A549 (cell line): ENCODE measurements at regions not wholly inside any gene's neighbourhood (a gene's known extent, or its start where the extent isn't known, plus 50 kb on each side); places are given as distances from the start of the nearest gene placed in this dataset.

Experiments
- ATAC-seq, 2 experiments: fragments of 200-7000 bp in 1 of 2; fragments of >200 bp in 1 of 2; cut with Nextera tagmentation in 1 of 2; cut with Tn5 transposase in 1 of 2; 3 replicates each; pipeline versions ENCODE4 v1.8.0 to v1.9.1; 2018 to 2020; ENCODE audit warnings: mild to moderate bottlenecking in 1 of 2, moderate library complexity in 1 of 2
- CTCF ChIA-PET: fragments of 300-600 bp; sonication (Branson Sonifier 250); formaldehyde crosslinking; extraction: SDS; loops from one replicate; lab custom pipeline; 2021; ENCODE audit warnings: antibody characterized with exemption, inconsistent platforms; lab: Yijun Ruan, JAX
- POLR2A ChIA-PET: fragments of 350-600 bp; formaldehyde crosslinking; extraction: SDS; loops from one replicate; lab custom pipeline; 2021; ENCODE audit warnings: antibody characterized with exemption, inconsistent platforms; lab: Yijun Ruan, JAX
- DNase-seq, 2 experiments: peaks; one replicate each; pipeline versions ENCODE4 v3.0.0 to v3.0.0-alpha.2; 2011 to 2016; ENCODE audit warnings: low read depth in 1 of 2, low spot score in 1 of 2
- FAIRE-seq: peaks from 2 replicates; lab custom pipeline; 2011; peaks lifted over from hg19 to GRCh38; lab: Jason Lieb, UNC
- H3K27ac ChIP-seq, 2 experiments: fragments of >200 bp; sonication (Bioruptor Twin); formaldehyde crosslinking; 3 replicates each; pipeline ENCODE4 v1.5.1; 2016 to 2017
- H3K4me1 ChIP-seq: fragments of >200 bp; sonication (Bioruptor Twin); formaldehyde crosslinking; 3 replicates; pipeline ENCODE4 v1.6.1; 2016
- H3K4me2 ChIP-seq: fragments of >200 bp; sonication (Bioruptor Twin); formaldehyde crosslinking; 3 replicates; pipeline ENCODE4 v1.6.1; 2016
- H3K4me3 ChIP-seq: fragments of >200 bp; sonication (Bioruptor Twin); formaldehyde crosslinking; 3 replicates; pipeline ENCODE4 v1.5.1; 2016
- H3K9me3 ChIP-seq: fragments of >200 bp; sonication (Bioruptor Twin); formaldehyde crosslinking; 3 replicates; pipeline ENCODE4 v1.6.1; 2016
- BHLHE40 ChIP-seq: IDR thresholded peaks from 2 replicates; pipeline ENCODE4 v1.6.1; 2012; ENCODE audit warnings: low read depth, low read length, inconsistent platforms
- CBX2 ChIP-seq: fragments of 200-600 bp; sonication (generic); IDR thresholded peaks from 2 replicates; pipeline ENCODE4 v1.6.1; 2016; ENCODE audit warnings: low read depth, mild to moderate bottlenecking, borderline replicate concordance
- CEBPB ChIP-seq, 2 experiments: fragments of >200 bp in 1 of 2; sonication (Bioruptor Twin) in 1 of 2; formaldehyde crosslinking in 1 of 2; IDR thresholded peaks; 2 replicates each; pipeline ENCODE4 v1.6.1; 2012 to 2016
- E2F6 ChIP-seq: IDR thresholded peaks from 2 replicates; pipeline ENCODE4 v1.6.1; 2012; ENCODE audit warnings: low read depth, borderline replicate concordance
- EHMT2 ChIP-seq: fragments of 200-600 bp; sonication (generic); IDR thresholded peaks from 2 replicates; pipeline ENCODE4 v1.6.1; 2016; ENCODE audit warnings: antibody characterized with exemption, low read depth, mild to moderate bottlenecking, moderate library complexity
- EP300 ChIP-seq, 2 experiments: fragments of >200 bp; sonication (Bioruptor Twin); formaldehyde crosslinking; IDR thresholded peaks; 2 replicates in 1 of 2; 3 replicates in 1 of 2; pipeline ENCODE4 v1.6.1; 2016 to 2017
- ESRRA ChIP-seq: fragments of 150-350 bp; IDR thresholded peaks from 2 replicates; pipeline ENCODE4 v1.6.1; 2014; ENCODE audit warnings: mild to moderate bottlenecking, low read length, borderline replicate concordance
- FOSB ChIP-seq: fragments of 250-450 bp; sonication (Bioruptor Pico); IDR thresholded peaks from 2 replicates; pipeline ENCODE4 v1.5.0; 2020; ENCODE audit warnings: mild to moderate bottlenecking, moderate library complexity
- FOSL2 ChIP-seq, 2 experiments: fragments of 450-650 bp in 1 of 2; fragments of >200 bp in 1 of 2; sonication (Bioruptor Twin) in 1 of 2; formaldehyde crosslinking; IDR thresholded peaks; 2 replicates each; pipeline versions ENCODE4 v1.5.0 to v1.6.1; 2016 to 2020; ENCODE audit warnings: mild to moderate bottlenecking in 1 of 2, moderate library complexity in 1 of 2
- HEYL ChIP-seq: fragments of 250-450 bp; sonication (Bioruptor Pico); IDR thresholded peaks from 2 replicates; pipeline ENCODE4 v1.8.0; 2021; ENCODE audit warnings: mild to moderate bottlenecking, moderate library complexity
- HOXB5 ChIP-seq: fragments of 250-450 bp; sonication (Bioruptor Pico); IDR thresholded peaks from 2 replicates; pipeline ENCODE4 v1.5.0; 2020; ENCODE audit warnings: mild to moderate bottlenecking, moderate library complexity
- JUNB ChIP-seq: fragments of >200 bp; sonication (Bioruptor Twin); formaldehyde crosslinking; IDR thresholded peaks from 2 replicates; pipeline ENCODE4 v1.6.1; 2016
- MYC ChIP-seq: IDR thresholded peaks from 2 replicates; pipeline ENCODE4 v1.6.1; 2012; ENCODE audit warnings: mild to moderate bottlenecking, inconsistent platforms, low read length, improper control_type of control experiment, borderline replicate concordance
- NFE2L2 ChIP-seq: fragments of 150-350 bp; conservative IDR thresholded peaks from 2 replicates; pipeline ENCODE4 v1.6.1; 2014; ENCODE audit warnings: low read length
- NPAS2 ChIP-seq: fragments of 250-450 bp; sonication (Bioruptor Pico); IDR thresholded peaks from 2 replicates; pipeline ENCODE4 v1.8.0; 2022; ENCODE audit warnings: mild to moderate bottlenecking, moderate library complexity, borderline replicate concordance
- PHF8 ChIP-seq: fragments of 200-600 bp; sonication (generic); IDR thresholded peaks from 2 replicates; pipeline ENCODE4 v1.6.1; 2016; ENCODE audit warnings: low read depth, mild to moderate bottlenecking, antibody characterized with exemption, moderate library complexity, borderline replicate concordance
- RNF2 ChIP-seq: fragments of 200-600 bp; sonication (generic); IDR thresholded peaks from 2 replicates; pipeline ENCODE4 v1.6.1; 2016; ENCODE audit warnings: low read depth, mild to moderate bottlenecking, antibody characterized with exemption, moderate library complexity, borderline replicate concordance
- SREBF2 ChIP-seq: fragments of 450-650 bp; IDR thresholded peaks from 2 replicates; pipeline ENCODE4 v1.6.1; 2014; ENCODE audit warnings: mild to moderate bottlenecking, moderate library complexity
- TP53 ChIP-seq: fragments of 250-450 bp; sonication (Bioruptor Pico); IDR thresholded peaks from 2 replicates; pipeline ENCODE4 v1.5.0; 2021; ENCODE audit warnings: mild to moderate bottlenecking, moderate library complexity
- USF2 ChIP-seq: fragments of 450-650 bp; IDR thresholded peaks from 2 replicates; pipeline ENCODE4 v1.6.1; 2014; ENCODE audit warnings: antibody characterized with exemption
- ZNF302 ChIP-seq: fragments of 250-450 bp; sonication (Bioruptor Pico); IDR thresholded peaks from 2 replicates; pipeline ENCODE4 v1.9.0; 2021; ENCODE audit warnings: inconsistent platforms, mild to moderate bottlenecking, moderate library complexity
- WGBS: methylation state at CpG from one replicate; pipeline ENCODE4 v1.1.6; 2017; ENCODE audit errors: missing lambda C conversion rate; 5-methylcytosine and 5-hydroxymethylcytosine counted together
- TF ChIP-seq, protein P1 (sequence below): fragments of 150-350 bp; IDR thresholded peaks from 2 replicates; pipeline ENCODE4 v1.6.1; 2014; ENCODE audit warnings: low read depth, mild to moderate bottlenecking, low read length
- TF ChIP-seq, protein P2 (sequence below): IDR thresholded peaks from 2 replicates; pipeline ENCODE4 v1.6.1; 2012
- TF ChIP-seq, protein P3 (sequence below): IDR thresholded peaks from 2 replicates; pipeline ENCODE4 v1.6.1; 2012
- TF ChIP-seq, protein P4 (sequence below): fragments of >200 bp; sonication (Bioruptor Twin); formaldehyde crosslinking; IDR thresholded peaks from 3 replicates; pipeline ENCODE4 v1.5.1; 2016

DNA sequence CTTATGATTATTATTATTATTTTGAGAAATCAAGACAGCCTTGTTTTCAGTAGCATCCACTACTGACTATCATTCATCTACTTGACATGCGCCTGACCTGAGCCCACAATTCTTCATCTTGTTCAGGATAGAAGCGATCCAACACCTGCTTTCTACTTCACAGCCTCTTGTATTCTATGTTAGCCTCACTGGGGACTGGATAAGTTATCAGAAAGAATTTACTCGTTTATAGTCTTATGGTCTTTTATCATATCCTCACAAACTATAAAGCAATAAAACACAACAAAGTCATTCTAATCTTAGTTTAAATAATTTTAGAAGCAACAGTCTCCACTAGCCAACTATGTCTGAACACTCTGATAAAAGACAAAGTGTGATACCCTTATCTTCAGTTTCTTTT, 436.0 kb upstream of the ARGLU1 start:
- no peak for FAIRE-seq
- TF ChIP-seq TP53 (CRISPR knock-in tag) (no peak), EP300 (IDR thresholded peaks at IDR 0.05) (no peak), HOXB5 (no peak), ESRRA (no peak)
- TF ChIP-seq, protein P1, sequence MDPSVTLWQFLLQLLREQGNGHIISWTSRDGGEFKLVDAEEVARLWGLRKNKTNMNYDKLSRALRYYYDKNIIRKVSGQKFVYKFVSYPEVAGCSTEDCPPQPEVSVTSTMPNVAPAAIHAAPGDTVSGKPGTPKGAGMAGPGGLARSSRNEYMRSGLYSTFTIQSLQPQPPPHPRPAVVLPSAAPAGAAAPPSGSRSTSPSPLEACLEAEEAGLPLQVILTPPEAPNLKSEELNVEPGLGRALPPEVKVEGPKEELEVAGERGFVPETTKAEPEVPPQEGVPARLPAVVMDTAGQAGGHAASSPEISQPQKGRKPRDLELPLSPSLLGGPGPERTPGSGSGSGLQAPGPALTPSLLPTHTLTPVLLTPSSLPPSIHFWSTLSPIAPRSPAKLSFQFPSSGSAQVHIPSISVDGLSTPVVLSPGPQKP = no peak
- Histone ChIP-seq H3K4me1 (no peaks in the 10 kb centered on the region), H3K9me3 (no peaks in the 10 kb centered on the region), H3K27ac (no peak overlapping the region), H3K4me3 (no peak overlapping the region), H3K4me2 (no peak overlapping the region)
- CTCF ChIA-PET = no interaction called here
- no peak for ATAC-seq
- WGBS = 11% methylated on average over 3 of the region's 3 CpGs
- DNase-seq = no peak
- POLR2A ChIA-PET = no interaction called here

- no peaks in the 10 kb centered on the region for H3K4me1 ChIP-seq
- TF ChIP-seq SREBF2 (no peak), PHF8 (no peak), EHMT2 (no peak), HEYL (no peak), CEBPB (IDR thresholded peaks at IDR 0.05) (no peak), FOSL2 (IDR thresholded peaks at IDR 0.05) (no peak), FOSL2 (CRISPR knock-in tag; IDR thresholded peaks at IDR 0.05) (no peak)
- CTCF ChIA-PET = interaction anchor here (0.8 kb wide), 1 partner anchor 463 kb away, joined by 4 read pairs; no protein-coding TSS in a partner anchor
- no peaks in the 10 kb centered on the region for H3K9me3 ChIP-seq
- no peak overlapping the region for H3K4me3 ChIP-seq
- ATAC-seq = no peak
- no peak overlapping the region for H3K4me2 ChIP-seq
- no peak for DNase-seq
- WGBS = 12% methylated on average over 5 of the region's 5 CpGs
- H3K27ac ChIP-seq = no peak overlapping the region
- POLR2A ChIA-PET = no interaction called here
- no peak for FAIRE-seq
Measured at GRCh38 chr13:106998664-106999063, 430.7 kb upstream of the ARGLU1 start.

GRCh38 chr13:106997696-106998095, 429.8 kb upstream of the ARGLU1 start:
- H3K4me3 ChIP-seq = no peak overlapping the region
- FAIRE-seq (no peak), DNase-seq (no peak), ATAC-seq (no peak)
- no peaks in the 10 kb centered on the region for H3K9me3 ChIP-seq
- POLR2A ChIA-PET = no interaction called here
- WGBS = 1% methylated on average over 4 of the region's 4 CpGs
- H3K27ac ChIP-seq = no peak overlapping the region
- no peaks in the 10 kb centered on the region for H3K4me1 ChIP-seq
- H3K4me2 ChIP-seq = no peak overlapping the region
- TF ChIP-seq JUNB (no peak), RNF2 (no peak), FOSL2 (IDR thresholded peaks at IDR 0.05) (no peak), FOSL2 (CRISPR knock-in tag; IDR thresholded peaks at IDR 0.05) (no peak), E2F6 (no peak), HOXB5 (no peak), USF2 (no peak), CBX2 (no peak), HEYL (no peak), NPAS2 (CRISPR knock-in tag) (no peak), MYC (no peak), BHLHE40 (no peak), EHMT2 (no peak), FOSB (CRISPR knock-in tag) (no peak), ZNF302 (CRISPR knock-in tag) (no peak), NFE2L2 (no peak), CEBPB (IDR thresholded peaks at IDR 0.05) (no peak)
- TF ChIP-seq, protein P2, sequence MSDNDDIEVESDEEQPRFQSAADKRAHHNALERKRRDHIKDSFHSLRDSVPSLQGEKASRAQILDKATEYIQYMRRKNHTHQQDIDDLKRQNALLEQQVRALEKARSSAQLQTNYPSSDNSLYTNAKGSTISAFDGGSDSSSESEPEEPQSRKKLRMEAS = no peak
- TF ChIP-seq, protein P3, sequence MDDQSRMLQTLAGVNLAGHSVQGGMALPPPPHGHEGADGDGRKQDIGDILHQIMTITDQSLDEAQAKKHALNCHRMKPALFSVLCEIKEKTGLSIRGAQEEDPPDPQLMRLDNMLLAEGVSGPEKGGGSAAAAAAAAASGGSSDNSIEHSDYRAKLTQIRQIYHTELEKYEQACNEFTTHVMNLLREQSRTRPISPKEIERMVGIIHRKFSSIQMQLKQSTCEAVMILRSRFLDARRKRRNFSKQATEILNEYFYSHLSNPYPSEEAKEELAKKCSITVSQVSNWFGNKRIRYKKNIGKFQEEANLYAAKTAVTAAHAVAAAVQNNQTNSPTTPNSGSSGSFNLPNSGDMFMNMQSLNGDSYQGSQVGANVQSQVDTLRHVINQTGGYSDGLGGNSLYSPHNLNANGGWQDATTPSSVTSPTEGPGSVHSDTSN = no peak
- TF ChIP-seq, protein P4, sequence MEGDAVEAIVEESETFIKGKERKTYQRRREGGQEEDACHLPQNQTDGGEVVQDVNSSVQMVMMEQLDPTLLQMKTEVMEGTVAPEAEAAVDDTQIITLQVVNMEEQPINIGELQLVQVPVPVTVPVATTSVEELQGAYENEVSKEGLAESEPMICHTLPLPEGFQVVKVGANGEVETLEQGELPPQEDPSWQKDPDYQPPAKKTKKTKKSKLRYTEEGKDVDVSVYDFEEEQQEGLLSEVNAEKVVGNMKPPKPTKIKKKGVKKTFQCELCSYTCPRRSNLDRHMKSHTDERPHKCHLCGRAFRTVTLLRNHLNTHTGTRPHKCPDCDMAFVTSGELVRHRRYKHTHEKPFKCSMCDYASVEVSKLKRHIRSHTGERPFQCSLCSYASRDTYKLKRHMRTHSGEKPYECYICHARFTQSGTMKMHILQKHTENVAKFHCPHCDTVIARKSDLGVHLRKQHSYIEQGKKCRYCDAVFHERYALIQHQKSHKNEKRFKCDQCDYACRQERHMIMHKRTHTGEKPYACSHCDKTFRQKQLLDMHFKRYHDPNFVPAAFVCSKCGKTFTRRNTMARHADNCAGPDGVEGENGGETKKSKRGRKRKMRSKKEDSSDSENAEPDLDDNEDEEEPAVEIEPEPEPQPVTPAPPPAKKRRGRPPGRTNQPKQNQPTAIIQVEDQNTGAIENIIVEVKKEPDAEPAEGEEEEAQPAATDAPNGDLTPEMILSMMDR = no peak
- CTCF ChIA-PET = interaction anchor here (0.8 kb wide), 1 partner anchor 462 kb away, joined by 4 read pairs; no protein-coding TSS in a partner anchor
